ENCODE measurements at regions not wholly inside any gene's neighbourhood (a gene's known extent, or its start where the extent isn't known, plus 50 kb on each side); places are given as distances from the start of the nearest gene placed in this dataset.

DNA sequence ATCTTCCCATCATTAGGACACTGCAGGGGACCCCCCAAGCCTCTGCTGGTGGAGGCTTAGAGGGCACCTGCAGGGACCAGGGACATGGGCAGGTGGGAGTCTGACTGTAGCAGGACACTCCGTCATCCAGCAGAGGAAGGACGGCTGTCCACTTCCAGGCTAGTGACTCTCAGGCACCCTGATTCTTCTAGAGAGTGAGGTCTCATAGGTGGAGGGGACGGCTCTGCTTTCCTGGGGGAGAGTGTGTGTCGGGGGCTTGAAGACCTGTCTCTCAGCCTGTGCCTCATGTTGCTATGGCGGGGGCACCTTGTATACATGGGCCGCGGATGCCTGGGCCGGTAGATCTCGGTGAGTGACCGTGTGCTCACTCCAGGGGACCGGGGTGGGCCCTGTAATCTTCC is 1116.6 kb downstream of the BRD1 start:
- in situ Hi-C loops (cut with MboI; ENCODE audit: low sequenced_read_pairs) = no loop called here

DNA sequence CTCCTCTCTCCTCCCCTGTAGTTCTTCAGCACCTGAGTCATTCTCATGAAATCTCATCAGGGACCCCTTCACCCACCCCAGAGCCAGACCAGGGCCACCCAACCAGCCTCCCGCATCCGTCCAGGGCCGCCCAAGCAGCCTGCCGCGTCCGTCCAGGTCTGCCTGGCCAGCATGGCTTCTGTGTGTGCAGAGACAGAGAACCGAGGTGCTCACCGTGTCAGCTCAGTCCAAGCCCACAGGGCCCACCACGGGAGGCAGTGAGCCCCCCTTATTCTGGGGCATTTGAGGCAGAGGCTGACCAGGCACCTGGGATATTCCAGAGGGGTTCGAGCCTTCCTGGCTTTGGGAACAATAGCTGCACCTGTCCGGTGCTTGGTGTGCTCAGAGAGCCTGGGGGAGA is 1117.3 kb downstream of the BRD1 start:
- in situ Hi-C loops (cut with MboI; ENCODE audit: low sequenced_read_pairs) = no loop called here

- in situ Hi-C loops (cut with MboI; ENCODE audit: low sequenced_read_pairs) = no loop called here
These were observed 1117.7 kb downstream of the BRD1 start for GRCh38 chr22:48709976-48710375.

DNA sequence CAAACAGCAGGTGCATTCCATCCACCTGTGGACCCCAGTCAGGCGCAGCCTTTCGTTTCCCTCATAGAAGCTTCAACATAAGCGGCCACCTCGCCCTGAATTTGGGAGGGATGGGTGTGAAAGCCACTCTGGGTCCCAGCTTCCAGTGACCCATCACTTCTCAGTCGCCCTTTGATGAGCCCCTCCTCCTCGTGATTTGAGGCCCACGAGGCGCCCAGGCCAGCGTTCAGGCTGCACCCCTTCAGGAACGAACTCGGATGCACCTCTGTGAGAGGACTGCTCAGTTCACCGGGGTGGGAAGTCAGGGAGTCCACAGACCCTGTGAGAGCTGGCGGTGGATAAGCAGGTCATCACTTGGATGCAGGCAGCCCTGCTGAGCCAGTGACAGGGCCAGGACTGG is 1118.2 kb downstream of the BRD1 start:
- in situ Hi-C loops (cut with MboI; ENCODE audit: low sequenced_read_pairs) = no loop called here

- in situ Hi-C loops (cut with MboI; ENCODE audit: low sequenced_read_pairs) = no loop called here
These were observed 1119.0 kb downstream of the BRD1 start for GRCh38 chr22:48708558-48709245.

- in situ Hi-C loops (cut with MboI; ENCODE audit: low sequenced_read_pairs) = no loop called here
These were observed 1119.7 kb downstream of the BRD1 start for GRCh38 chr22:48707763-48708557.

- in situ Hi-C loops (cut with MboI; ENCODE audit: low sequenced_read_pairs) = no loop called here
These were observed 1120.5 kb downstream of the BRD1 start for GRCh38 chr22:48706934-48707762.

DNA sequence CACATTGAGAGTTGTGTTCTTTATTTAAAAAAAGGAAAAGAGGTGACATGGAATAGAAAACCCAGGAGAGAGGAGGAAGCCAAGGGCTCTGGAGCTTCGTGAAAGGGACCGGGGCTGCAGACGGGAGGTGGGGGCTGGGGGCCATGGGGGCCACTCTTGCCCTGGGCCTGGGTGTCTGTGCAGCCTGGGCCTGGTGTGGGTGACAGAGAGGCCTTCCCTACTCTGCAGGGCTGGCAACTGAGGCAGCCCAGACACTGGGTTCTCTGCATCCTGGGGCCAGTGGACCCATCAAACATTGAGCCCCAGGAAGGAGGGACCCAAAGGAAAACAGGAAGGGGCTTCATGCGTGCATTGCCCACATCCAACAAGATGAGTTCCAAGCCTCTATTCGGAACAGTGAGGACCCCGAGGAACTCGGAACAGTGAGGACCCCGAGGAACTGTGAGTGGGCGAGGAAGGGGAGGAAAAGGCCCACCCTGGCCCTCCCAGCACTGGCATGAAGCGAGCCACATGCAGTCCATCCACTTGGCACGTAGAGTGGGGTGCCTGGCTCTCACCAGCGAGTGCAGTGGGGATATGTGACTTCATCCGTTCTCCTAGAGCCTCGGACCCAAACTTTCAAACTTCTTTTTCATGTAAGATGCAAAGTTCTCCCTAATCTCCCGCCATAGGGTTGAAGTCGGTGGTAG is 1121.6 kb downstream of the BRD1 start:
- in situ Hi-C loops (cut with MboI; ENCODE audit: low sequenced_read_pairs) = no loop called here

GRCh38 chr22:48705159-48705916 is 1122.3 kb downstream of the BRD1 start:
- in situ Hi-C loops (cut with MboI; ENCODE audit: low sequenced_read_pairs) = no loop called here

DNA sequence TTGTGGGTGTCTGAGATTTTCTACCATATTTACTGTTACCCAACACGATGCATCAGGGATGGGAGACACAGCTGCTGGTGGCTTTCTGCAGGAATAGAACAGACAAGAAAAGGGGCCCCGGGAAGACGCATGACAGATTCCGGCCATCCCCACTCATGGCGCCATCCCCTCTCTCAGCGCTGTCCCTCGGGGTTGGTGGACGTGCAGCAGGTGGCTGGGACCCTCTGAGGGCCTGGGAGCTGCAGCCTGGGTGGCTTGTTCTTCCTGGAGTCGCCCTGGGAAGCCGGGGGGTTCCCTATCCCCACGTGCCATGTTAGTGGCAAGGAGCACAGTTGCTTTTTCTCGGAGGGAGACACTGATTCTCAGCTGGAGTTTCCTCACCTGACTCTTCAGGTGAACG is 1123.3 kb downstream of the BRD1 start:
- in situ Hi-C loops (cut with MboI; ENCODE audit: low sequenced_read_pairs) = no loop called here

- in situ Hi-C loops (cut with MboI; ENCODE audit: low sequenced_read_pairs) = no loop called here
These were observed 1124.3 kb downstream of the BRD1 start for GRCh38 chr22:48703265-48703941.

DNA sequence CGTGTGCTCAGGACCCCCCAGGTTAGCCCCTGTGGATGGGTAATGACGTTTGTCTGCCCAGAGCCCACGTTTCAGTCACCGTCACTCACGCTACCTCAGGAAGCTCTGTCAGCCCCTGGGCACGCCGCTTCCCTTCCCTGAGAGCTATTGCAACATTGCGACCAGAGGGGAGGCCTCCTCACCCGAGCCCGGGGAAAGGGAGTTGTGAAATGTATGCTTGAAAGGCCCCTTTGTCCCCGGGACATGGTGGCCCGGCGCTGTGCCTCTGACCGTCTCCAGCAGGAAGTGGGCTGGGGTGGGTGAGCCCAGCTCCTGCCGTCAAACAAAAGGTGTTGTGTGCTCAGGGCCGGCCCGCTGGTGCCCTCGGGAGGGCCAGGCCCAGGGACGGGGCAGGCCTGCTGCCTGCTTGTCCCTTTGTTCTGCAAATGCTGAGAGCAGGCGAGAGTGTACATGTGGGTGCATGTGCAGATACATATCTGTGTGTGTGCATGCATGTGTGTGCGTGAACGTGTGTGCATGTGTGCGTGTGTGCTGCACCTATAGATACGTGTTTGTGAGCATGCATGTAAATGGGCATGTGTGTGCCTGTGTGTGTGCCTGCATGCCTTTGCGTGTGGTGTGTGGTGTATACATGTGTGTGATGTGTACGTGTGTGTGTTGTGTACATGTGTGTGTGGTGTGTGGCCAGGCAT is 1125.0 kb downstream of the BRD1 start:
- in situ Hi-C loops (cut with MboI; ENCODE audit: low sequenced_read_pairs) = no loop called here

DNA sequence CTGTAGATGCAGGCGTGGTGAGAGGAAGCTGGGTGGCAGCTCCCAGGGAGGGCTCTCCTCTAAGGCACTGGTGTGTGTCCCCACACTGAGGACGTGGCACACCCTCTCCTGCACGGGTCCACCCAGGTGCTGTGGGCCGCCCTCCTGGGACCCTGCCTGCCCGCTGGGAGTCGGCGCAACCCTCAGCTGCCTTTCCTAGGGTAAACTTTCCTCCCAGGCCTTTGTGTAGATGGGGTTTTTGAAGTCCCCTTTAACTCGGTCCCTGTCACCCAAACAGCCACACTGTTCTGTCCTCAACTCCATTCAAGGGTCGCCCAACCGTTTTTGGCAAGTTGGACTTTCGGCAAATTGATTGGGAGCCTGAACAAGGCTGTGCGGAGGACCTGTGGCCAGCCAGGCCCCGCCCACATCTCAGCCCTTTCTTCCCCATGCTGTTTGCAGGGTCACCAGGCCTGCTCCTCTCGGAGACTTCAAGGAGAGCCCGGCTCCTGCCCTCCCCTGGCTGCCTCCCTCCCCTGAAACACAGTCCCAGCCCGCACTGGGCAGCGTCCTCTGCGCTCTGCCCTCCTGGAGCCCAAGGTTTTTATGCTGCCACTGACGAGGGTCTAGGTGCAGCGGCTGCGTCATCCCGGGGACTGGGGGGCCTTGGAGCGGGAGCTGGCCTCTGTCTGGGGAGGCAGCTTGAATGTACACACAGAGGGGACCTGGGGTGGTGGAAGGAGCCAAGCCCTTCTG is 1126.2 kb downstream of the BRD1 start:
- in situ Hi-C loops (cut with MboI; ENCODE audit: low sequenced_read_pairs) = no loop called here

DNA sequence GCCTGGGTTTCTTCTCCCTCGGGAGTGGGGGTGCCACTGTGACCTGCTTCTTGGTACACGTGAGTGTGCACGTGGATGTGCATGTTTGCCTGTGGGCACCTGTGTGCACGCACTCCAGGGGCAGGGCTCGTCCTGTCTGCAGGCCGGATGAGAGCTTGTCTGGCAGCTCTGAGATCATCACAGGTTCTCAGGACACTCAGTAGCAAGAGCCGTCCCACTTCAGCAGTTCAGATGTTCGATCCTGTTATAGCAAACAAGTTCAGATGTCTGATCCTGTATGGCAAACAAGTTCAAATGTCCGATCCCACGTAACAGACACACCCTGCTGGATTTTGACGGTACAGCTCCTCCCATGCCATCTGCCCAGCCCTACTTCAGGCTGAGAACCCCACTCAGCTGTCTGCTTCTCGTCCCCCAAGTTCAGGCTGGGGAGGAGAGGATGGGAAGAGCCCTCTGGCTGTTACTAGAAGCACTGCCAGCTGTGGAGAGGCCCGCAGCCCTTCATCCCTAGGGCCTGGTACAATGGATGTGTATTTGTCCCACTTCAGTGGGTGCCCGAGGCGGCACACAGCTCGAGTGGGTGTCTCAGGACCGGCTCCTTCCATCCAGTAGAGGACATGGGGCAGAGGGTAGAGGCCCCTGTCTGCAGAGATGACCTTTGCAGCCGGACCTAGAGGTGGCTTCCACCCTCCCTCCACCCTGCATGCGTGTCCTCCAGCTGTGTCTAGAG is 1126.9 kb downstream of the BRD1 start:
- in situ Hi-C loops (cut with MboI; ENCODE audit: low sequenced_read_pairs) = no loop called here

DNA sequence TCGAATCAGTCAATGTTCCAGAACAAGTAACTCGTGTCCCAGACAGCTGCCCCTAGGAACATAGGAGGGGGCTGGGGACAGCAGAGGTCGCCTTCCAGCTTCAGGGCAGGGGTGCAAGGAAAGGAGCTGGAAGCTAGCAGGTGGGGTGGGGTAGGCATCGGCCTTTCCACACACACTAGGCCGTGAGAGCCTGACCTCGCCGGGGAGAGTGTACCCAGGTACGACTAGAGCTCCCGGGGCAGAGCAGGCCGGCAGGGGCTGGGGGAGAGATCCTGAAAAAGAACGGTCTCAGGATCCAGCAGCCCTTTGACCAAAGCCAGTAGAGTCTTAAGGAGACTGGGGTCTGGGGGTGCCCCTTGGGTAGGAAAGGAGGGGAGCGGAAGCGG is 1127.5 kb downstream of the BRD1 start:
- in situ Hi-C loops (cut with MboI; ENCODE audit: low sequenced_read_pairs) = no loop called here

- in situ Hi-C loops (cut with MboI; ENCODE audit: low sequenced_read_pairs) = loop anchor here (25.0 kb wide), 1 partner anchor 88 kb away; no protein-coding TSS in a partner anchor
These were observed 1128.2 kb downstream of the BRD1 start for GRCh38 chr22:48699511-48699910.

- in situ Hi-C loops (cut with MboI; ENCODE audit: low sequenced_read_pairs) = loop anchor here (25.0 kb wide), 1 partner anchor 89 kb away; no protein-coding TSS in a partner anchor
These were observed 1129.1 kb downstream of the BRD1 start for GRCh38 chr22:48698618-48699017.
